ENCODE measurements at regions not wholly inside any gene's neighbourhood (a gene's known extent, or its start where the extent isn't known, plus 50 kb on each side); places are given as distances from the start of the nearest gene placed in this dataset.

DNA sequence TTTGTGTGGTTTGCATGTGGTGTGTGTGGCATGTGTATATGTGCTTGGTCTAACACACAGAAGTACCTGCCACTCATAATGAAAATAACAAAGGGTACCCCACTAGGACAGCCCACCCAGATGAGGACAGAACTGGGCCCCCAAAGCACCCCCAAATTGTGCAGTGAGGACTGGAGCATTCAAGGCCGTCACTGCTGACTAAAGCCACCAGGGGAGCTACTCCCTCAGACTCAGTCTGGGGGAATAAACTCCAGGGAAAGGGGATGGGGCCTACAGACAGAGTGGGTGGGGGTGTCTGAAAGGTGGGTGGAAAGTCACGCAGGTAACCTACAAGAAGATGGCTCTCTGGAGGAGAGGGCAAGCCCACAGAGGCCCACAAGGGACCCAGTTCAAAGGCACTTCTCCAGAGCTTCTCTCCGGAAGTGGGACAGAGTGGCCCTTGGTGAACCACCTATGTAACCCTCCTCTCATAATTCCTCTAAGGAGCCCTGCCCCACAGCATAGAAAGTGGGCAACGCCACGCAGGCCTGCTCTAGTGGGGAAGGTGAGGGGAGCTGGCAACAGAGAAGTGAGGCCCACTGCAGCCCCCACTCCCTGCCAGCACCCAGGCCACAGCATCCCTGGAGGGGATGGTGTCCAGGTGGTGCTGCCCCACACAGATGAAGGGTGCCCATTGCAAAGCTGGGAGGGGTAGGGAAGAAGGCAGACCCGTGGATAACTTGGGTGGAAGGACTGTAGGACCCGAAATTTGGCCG, 122.8 kb upstream of the MAFB start:
- no peak overlapping the region for H3K56ac ChIP-seq (replicated peaks; ENCODE audit: insufficient read length, low read depth, low read length)
- H3K4ac ChIP-seq (replicated peaks; ENCODE audit: insufficient read length, low read depth, low read length): no peak overlapping the region
- ChIA-PET CTCF (ENCODE audit: partially characterized antibody) (interaction anchor here (0.7 to 3.3 kb wide), 22 partner anchors 11 to 984 kb away, joined by 3 to 23 read pairs (median 4); no protein-coding TSS in a partner anchor), POLR2A (ENCODE audit: partially characterized antibody) (no interaction called here)
- H3K4me2 ChIP-seq (ENCODE audit: insufficient read depth in 1 of 2, low read depth in 2 of 2, low read length in 2 of 2): no peak overlapping the region
- no peaks in the 10 kb centered on the region for H3K79me1 ChIP-seq (ENCODE audit: low read depth, low read length)
- H3K4me3 ChIP-seq (ENCODE audit: extremely low read depth in 1 of 4, insufficient read depth in 2 of 4, low read depth in 3 of 4, low read length in 4 of 4): no peak overlapping the region
- H2BK15ac ChIP-seq (ENCODE audit: low read length): no peak overlapping the region
- H3K79me2 ChIP-seq (ENCODE audit: control insufficient read depth in 1 of 2, insufficient read depth in 2 of 2, low read length in 2 of 2): no peaks in the 10 kb centered on the region
- H2BK20ac ChIP-seq (ENCODE audit: low read length): no peak overlapping the region
- no peak overlapping the region for H2AFZ ChIP-seq (ENCODE audit: low read length)
- H4K91ac ChIP-seq (replicated peaks; ENCODE audit: insufficient read length, low read length): no peak overlapping the region
- H3K9ac ChIP-seq (replicated peaks in 1 of 4; ENCODE audit: extremely low read depth in 1 of 4, low read depth in 3 of 4, low read length in 3 of 4): no peak overlapping the region; a peak in 1 of 7 replicates
- no peak for TF ChIP-seq KDM5A (IDR thresholded peaks at IDR 0.05; ENCODE audit: low read length)
- TF ChIP-seq SIX5 (IDR thresholded peaks at IDR 0.05; ENCODE audit: low read depth, low read length): no peak
- no peak for TF ChIP-seq BCL11A (IDR thresholded peaks at IDR 0.05; ENCODE audit: low read depth in 2 of 2, low read length in 2 of 2)
- no peak for TF ChIP-seq FOSL1 (IDR thresholded peaks at IDR 0.05; ENCODE audit: insufficient read depth, low read depth, low read length)
- TF ChIP-seq, protein P1, sequence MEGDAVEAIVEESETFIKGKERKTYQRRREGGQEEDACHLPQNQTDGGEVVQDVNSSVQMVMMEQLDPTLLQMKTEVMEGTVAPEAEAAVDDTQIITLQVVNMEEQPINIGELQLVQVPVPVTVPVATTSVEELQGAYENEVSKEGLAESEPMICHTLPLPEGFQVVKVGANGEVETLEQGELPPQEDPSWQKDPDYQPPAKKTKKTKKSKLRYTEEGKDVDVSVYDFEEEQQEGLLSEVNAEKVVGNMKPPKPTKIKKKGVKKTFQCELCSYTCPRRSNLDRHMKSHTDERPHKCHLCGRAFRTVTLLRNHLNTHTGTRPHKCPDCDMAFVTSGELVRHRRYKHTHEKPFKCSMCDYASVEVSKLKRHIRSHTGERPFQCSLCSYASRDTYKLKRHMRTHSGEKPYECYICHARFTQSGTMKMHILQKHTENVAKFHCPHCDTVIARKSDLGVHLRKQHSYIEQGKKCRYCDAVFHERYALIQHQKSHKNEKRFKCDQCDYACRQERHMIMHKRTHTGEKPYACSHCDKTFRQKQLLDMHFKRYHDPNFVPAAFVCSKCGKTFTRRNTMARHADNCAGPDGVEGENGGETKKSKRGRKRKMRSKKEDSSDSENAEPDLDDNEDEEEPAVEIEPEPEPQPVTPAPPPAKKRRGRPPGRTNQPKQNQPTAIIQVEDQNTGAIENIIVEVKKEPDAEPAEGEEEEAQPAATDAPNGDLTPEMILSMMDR (IDR thresholded peaks at IDR 0.05; ENCODE audit: control extremely low read depth in 1 of 3, insufficient read depth in 1 of 3, low read depth in 1 of 3, low read length in 3 of 3): peak; percentile 24 to 49 (median 36); a peak in 3 of 4 replicates
- TF ChIP-seq TEAD4 (IDR thresholded peaks at IDR 0.05; ENCODE audit: low read depth, low read length): no peak
- TF ChIP-seq RAD21 (IDR thresholded peaks at IDR 0.05 in 1 of 2, conservative IDR thresholded peaks at IDR 0.05 in 1 of 2; ENCODE audit: low read depth in 2 of 2, low read length in 2 of 2): peak; percentile 27 to 45; a peak in 2 of 4 replicates
- no peak overlapping the region for H2AK5ac ChIP-seq (ENCODE audit: low read depth, low read length)
- no peaks in the 10 kb centered on the region for H3K9me3 ChIP-seq (ENCODE audit: insufficient read depth in 2 of 2, low read depth in 1 of 2, low read length in 1 of 2)
- H4K5ac ChIP-seq (ENCODE audit: insufficient read length, low read depth, low read length): no peak overlapping the region
- peaks cover 0 to 2% of the 10 kb centered on the region in 2 experiments for H4K20me1 ChIP-seq (replicated peaks in 1 of 2; ENCODE audit: control insufficient read depth in 1 of 2, insufficient read depth in 2 of 2, low read length in 2 of 2)
- H4K8ac ChIP-seq (ENCODE audit: extremely low read depth, insufficient read depth, low read length): no peak overlapping the region
- no peaks in the 10 kb centered on the region for H3K27me3 ChIP-seq (replicated peaks in 1 of 4; ENCODE audit: control insufficient read depth in 3 of 4, extremely low read depth in 1 of 4, insufficient read depth in 3 of 4, low read length in 3 of 4)
- H2BK5ac ChIP-seq (ENCODE audit: low read depth, low read length): no peak overlapping the region
- no peak overlapping the region for H2BK120ac ChIP-seq (replicated peaks; ENCODE audit: low read depth, low read length)
- no peaks in the 10 kb centered on the region for H3K4me1 ChIP-seq (replicated peaks in 1 of 4; ENCODE audit: control insufficient read depth in 3 of 4, insufficient read depth in 4 of 4, low read length in 3 of 4)
- no peak overlapping the region for H3K18ac ChIP-seq (ENCODE audit: extremely low read depth, low read length)
- FAIRE-seq (no peak), DNase-seq (ENCODE audit: low read depth in 1 of 2, low spot score in 2 of 2) (no peak)
- no peak overlapping the region for H3K27ac ChIP-seq (ENCODE audit: low read depth, low read length)
- no peak overlapping the region for H3K23ac ChIP-seq (ENCODE audit: insufficient read length)
- no peak overlapping the region for H3K14ac ChIP-seq (ENCODE audit: insufficient read length)
- H2BK12ac ChIP-seq (ENCODE audit: low read depth, low read length): no peak overlapping the region
- peaks cover 4% of the 10 kb centered on the region for H3K23me2 ChIP-seq (ENCODE audit: low read depth, low read length)
- 83% methylated on average over 8 of the region's 8 CpGs; no CpG with 5 or more reads in 1 of the 2 experiments for WGBS, 2 experiments (ENCODE audit: extremely low coverage in 1 of 2, insufficient coverage in 1 of 2, insufficient read length in 1 of 2, insufficient replicate concordance in 2 of 2, low coverage in 1 of 2, low lambda C conversion rate in 2 of 2, missing lambda C conversion rate in 1 of 2)
- H3K36me3 ChIP-seq (ENCODE audit: control insufficient read depth in 2 of 4, insufficient read depth in 4 of 4, low read length in 3 of 4): no peaks in the 10 kb centered on the region
